SU-DHL-6 (cell line): ENCODE measurements at regions not wholly inside any gene's neighbourhood (a gene's known extent, or its start where the extent isn't known, plus 50 kb on each side); places are given as distances from the start of the nearest gene placed in this dataset.

Source experiments
- H2AFZ ChIP-seq: fragments of 200-600 bp; sonication (generic); 2 replicates; pipeline ENCODE4 v1.6.1; 2014; ENCODE audit warnings: low read depth, mild to moderate bottlenecking, moderate library complexity, mixed read lengths, antibody characterized with exemption, low read length; ENCODE audit not compliant: severe bottlenecking
- H3F3A ChIP-seq: fragments of 200-600 bp; shearing (Covaris generic); 2 replicates; pipeline ENCODE4 v1.6.0; 2016; ENCODE audit warnings: antibody characterized with exemption, mild to moderate bottlenecking; ENCODE audit not compliant: insufficient read depth
- H3K27ac ChIP-seq: fragments of 200-600 bp; sonication (generic); 2 replicates; pipeline ENCODE4 v1.5.1; 2016; ENCODE audit warnings: low read depth, mild to moderate bottlenecking, low read length, moderate library complexity, mixed read lengths
- H3K27me3 ChIP-seq: fragments of 200-600 bp; sonication (generic), shearing (Covaris generic); 2 replicates; pipeline ENCODE4 v1.6.0; 2014; ENCODE audit warnings: mild to moderate bottlenecking, low read length
- H3K36me3 ChIP-seq: fragments of 200-600 bp; sonication (generic); 2 replicates; pipeline ENCODE4 v1.6.1; 2014; ENCODE audit warnings: mild to moderate bottlenecking, low read length, mixed read lengths
- H3K4me2 ChIP-seq: fragments of 300-600, 200-600 bp; shearing (Covaris generic), sonication (generic); 2 replicates; pipeline ENCODE4 v1.6.0; 2014; ENCODE audit warnings: low read length, low read depth, mild to moderate bottlenecking; ENCODE audit not compliant: poor library complexity, severe bottlenecking
- H3K4me3 ChIP-seq: fragments of 200-600 bp; sonication (generic); 2 replicates; pipeline ENCODE4 v1.5.1; 2014; ENCODE audit warnings: antibody characterized with exemption, low read length, mild to moderate bottlenecking, mixed read lengths; ENCODE audit not compliant: insufficient read depth, poor library complexity, severe bottlenecking
- H3K79me2 ChIP-seq: fragments of 200-600 bp; sonication (generic); 2 replicates; pipeline ENCODE4 v1.6.1; 2014; ENCODE audit warnings: mild to moderate bottlenecking, low read length, moderate library complexity; ENCODE audit not compliant: insufficient read depth
- H3K9ac ChIP-seq: fragments of 200-600 bp; sonication (generic); 2 replicates; pipeline ENCODE4 v1.7.0; 2014; ENCODE audit warnings: mild to moderate bottlenecking, low read length
- H3K9me2 ChIP-seq: fragments of 200-600 bp; sonication (generic); replicated peaks from 2 replicates; pipeline ENCODE4 v1.6.1; 2014; ENCODE audit warnings: low read length; ENCODE audit not compliant: insufficient read depth
- H3K9me3 ChIP-seq: fragments of 200-600 bp; sonication (generic); 2 replicates; pipeline ENCODE4 v1.6.1; 2014; ENCODE audit warnings: low read length, mixed read lengths; ENCODE audit not compliant: insufficient read depth
- H4K20me1 ChIP-seq: fragments of 200-600 bp; sonication (generic); 2 replicates; pipeline ENCODE4 v1.6.1; 2014; ENCODE audit warnings: low read depth, mild to moderate bottlenecking, antibody characterized with exemption, low read length, moderate library complexity, mixed read lengths
- EZH2phosphoT487 ChIP-seq: fragments of 200-600 bp; sonication (generic), shearing (Covaris generic); conservative IDR thresholded peaks from 2 replicates; pipeline ENCODE4 v1.6.1; 2018; ENCODE audit warnings: mild to moderate bottlenecking, antibody characterized with exemption, low read length, moderate library complexity, mixed read lengths
- TF ChIP-seq, protein P1 (sequence below): fragments of 200-600 bp; sonication (generic); IDR thresholded peaks from one replicate; pipeline ENCODE4 v1.5.1; 2017; ENCODE audit warnings: antibody characterized with exemption, mild to moderate bottlenecking, low read length, moderate library complexity; ENCODE audit not compliant: insufficient read depth, poor library complexity, severe bottlenecking

DNA sequence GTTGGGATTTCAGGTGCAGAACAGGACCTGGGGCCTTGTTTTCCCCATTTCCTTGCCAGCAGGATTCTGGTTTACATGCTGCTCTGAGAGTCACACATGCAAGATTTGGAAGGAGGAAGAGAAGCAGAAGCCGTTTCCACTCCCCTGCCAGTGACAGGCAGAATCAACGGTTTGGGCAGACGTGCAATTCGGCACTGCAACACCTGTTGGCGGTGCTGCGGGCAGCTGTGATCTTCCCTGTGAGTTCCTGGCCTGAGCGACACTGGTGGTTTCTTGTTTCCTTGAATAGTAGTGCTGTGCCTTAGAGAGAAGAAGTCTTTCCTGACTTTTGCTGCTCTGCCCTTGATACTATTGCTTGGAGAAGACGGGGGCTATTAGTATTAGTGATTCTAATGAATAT is 1126.2 kb downstream of the TYW1 start:
- H4K20me1 ChIP-seq: no peaks in the 10 kb centered on the region
- H3K27me3 ChIP-seq: no peaks in the 10 kb centered on the region
- no peak overlapping the region for H3K4me2 ChIP-seq
- H3F3A ChIP-seq: no peaks in the 10 kb centered on the region
- H3K4me3 ChIP-seq: no peak overlapping the region
- H3K27ac ChIP-seq: no peak overlapping the region
- no peak overlapping the region for H2AFZ ChIP-seq
- TF ChIP-seq, protein P1, sequence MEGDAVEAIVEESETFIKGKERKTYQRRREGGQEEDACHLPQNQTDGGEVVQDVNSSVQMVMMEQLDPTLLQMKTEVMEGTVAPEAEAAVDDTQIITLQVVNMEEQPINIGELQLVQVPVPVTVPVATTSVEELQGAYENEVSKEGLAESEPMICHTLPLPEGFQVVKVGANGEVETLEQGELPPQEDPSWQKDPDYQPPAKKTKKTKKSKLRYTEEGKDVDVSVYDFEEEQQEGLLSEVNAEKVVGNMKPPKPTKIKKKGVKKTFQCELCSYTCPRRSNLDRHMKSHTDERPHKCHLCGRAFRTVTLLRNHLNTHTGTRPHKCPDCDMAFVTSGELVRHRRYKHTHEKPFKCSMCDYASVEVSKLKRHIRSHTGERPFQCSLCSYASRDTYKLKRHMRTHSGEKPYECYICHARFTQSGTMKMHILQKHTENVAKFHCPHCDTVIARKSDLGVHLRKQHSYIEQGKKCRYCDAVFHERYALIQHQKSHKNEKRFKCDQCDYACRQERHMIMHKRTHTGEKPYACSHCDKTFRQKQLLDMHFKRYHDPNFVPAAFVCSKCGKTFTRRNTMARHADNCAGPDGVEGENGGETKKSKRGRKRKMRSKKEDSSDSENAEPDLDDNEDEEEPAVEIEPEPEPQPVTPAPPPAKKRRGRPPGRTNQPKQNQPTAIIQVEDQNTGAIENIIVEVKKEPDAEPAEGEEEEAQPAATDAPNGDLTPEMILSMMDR: no peak
- TF ChIP-seq EZH2phosphoT487: no peak
- H3K36me3 ChIP-seq: no peaks in the 10 kb centered on the region
- no peaks in the 10 kb centered on the region for H3K9me2 ChIP-seq
- H3K9me3 ChIP-seq: peaks cover 17% of the 10 kb centered on the region; the same call in 1 of the 2 replicates
- no peaks in the 10 kb centered on the region for H3K79me2 ChIP-seq
- H3K9ac ChIP-seq: no peak overlapping the region

DNA sequence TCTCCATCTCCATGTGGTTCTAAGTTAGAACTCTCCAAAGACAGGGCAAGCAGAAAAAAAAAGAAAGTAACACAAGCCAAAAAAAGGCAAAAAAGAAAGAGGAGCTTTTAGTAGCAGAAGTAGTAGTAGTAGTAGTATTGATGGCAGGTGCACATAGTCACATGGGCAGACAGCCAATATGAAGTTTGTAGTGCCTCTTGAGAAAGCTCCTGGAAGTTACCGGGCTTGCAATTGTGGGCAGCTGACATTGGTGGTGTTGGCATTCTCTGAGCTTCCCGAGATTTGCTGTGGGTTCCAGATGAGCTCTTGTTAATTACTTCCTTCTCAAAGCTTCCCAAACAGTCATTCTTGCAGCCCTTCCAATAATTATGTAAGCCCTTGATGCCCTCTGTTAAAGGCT is 1128.5 kb downstream of the TYW1 start:
- H3K9ac ChIP-seq: no peak overlapping the region
- H3K27me3 ChIP-seq: no peaks in the 10 kb centered on the region
- no peak overlapping the region for H2AFZ ChIP-seq
- no peaks in the 10 kb centered on the region for H3F3A ChIP-seq
- H3K9me3 ChIP-seq: no peaks in the 10 kb centered on the region
- TF ChIP-seq, protein P1: no peak
- no peak for TF ChIP-seq EZH2phosphoT487
- no peaks in the 10 kb centered on the region for H3K36me3 ChIP-seq
- H3K4me3 ChIP-seq: no peak overlapping the region
- H4K20me1 ChIP-seq: no peaks in the 10 kb centered on the region
- H3K27ac ChIP-seq: no peak overlapping the region
- H3K9me2 ChIP-seq: no peaks in the 10 kb centered on the region
- H3K79me2 ChIP-seq: no peaks in the 10 kb centered on the region
- H3K4me2 ChIP-seq: no peak overlapping the region

DNA sequence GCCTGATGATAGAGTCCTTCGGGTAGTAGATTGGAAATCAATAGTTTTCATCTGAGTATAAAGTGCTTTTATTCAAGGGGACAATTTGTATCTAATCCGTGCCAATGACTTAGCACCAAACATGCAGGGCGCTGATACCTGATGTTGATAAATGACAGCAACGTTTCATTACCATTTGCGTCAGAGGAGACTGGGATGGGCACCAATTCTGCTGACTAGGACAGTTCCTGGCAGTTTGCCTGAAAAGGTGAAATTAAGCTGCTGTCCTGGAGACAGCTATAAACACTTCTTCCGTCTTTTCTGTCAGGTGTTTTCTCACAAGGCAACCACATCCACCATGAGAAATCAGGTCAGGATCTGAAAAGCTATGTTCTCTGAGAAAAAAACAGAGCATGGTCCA is 1136.4 kb downstream of the TYW1 start:
- TF ChIP-seq, protein P1: no peak
- no peak for TF ChIP-seq EZH2phosphoT487
- Histone ChIP-seq H3K79me2 (no peaks in the 10 kb centered on the region), H3K9me2 (no peaks in the 10 kb centered on the region), H3K9me3 (no peaks in the 10 kb centered on the region), H3K27ac (no peak overlapping the region), H2AFZ (no peak overlapping the region), H3K36me3 (no peaks in the 10 kb centered on the region), H3K27me3 (no peaks in the 10 kb centered on the region), H3K4me2 (no peak overlapping the region), H3K4me3 (no peak overlapping the region), H3F3A (no peaks in the 10 kb centered on the region), H3K9ac (no peak overlapping the region), H4K20me1 (no peaks in the 10 kb centered on the region)

DNA sequence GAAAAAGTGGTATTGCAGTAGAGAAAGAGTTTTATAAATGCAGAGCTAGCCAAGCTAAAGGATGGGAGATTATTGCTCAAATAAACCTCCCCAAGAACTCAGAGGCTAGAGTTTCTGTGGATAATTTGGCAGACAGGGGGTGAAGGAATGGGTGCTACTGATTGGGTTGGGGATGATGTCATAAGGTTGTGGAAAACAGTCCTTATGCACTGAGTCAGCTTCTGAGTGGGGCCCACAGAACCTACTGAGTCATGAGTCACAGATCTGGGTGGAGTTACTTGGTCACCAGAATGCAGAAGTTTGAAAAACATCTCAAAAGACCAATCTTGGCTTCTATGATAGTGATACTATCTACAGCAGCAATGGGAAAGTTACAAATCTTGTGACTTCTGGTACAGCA is 1146.7 kb downstream of the TYW1 start:
- Histone ChIP-seq H3K27me3 (no peaks in the 10 kb centered on the region), H3K27ac (no peak overlapping the region), H3K4me3 (no peak overlapping the region), H4K20me1 (no peaks in the 10 kb centered on the region), H3K9ac (no peak overlapping the region), H3K36me3 (no peaks in the 10 kb centered on the region), H3K9me3 (peaks cover 4% of the 10 kb centered on the region; the same call in 1 of the 2 replicates), H2AFZ (no peak overlapping the region), H3K79me2 (no peaks in the 10 kb centered on the region), H3F3A (no peaks in the 10 kb centered on the region), H3K9me2 (no peaks in the 10 kb centered on the region), H3K4me2 (no peak overlapping the region)
- no peak for TF ChIP-seq EZH2phosphoT487
- TF ChIP-seq, protein P1: no peak
